Gastroesophageal sphincter (tissue), 3 donors: ENCODE measurements at regions not wholly inside any gene's neighbourhood (a gene's known extent, or its start where the extent isn't known, plus 50 kb on each side); places are given as distances from the start of the nearest gene placed in this dataset.

Experiments
- CTCF ChIP-seq, 4 experiments: fragments of 200-600 bp in 2 of 4; fragments of 450-650 bp in 2 of 4; sonication (generic) in 1 of 4; IDR thresholded peaks; one replicate each; pipeline ENCODE4 v1.5.1; 2017 to 2019; ENCODE audit warnings: antibody characterized with exemption in 4 of 4, mild to moderate bottlenecking in 2 of 4, moderate library complexity in 2 of 4
- POLR2A ChIP-seq, 2 donors: fragments of 450-650 bp; IDR thresholded peaks; one replicate each; pipeline ENCODE4 v1.6.1; 2017; ENCODE audit warnings: antibody characterized with exemption in 2 of 2, mild to moderate bottlenecking in 2 of 2, moderate library complexity in 1 of 2
- POLR2AphosphoS5 ChIP-seq: sonication (generic); formaldehyde crosslinking; IDR thresholded peaks from one replicate; pipeline ENCODE4 v1.6.1; 2017; ENCODE audit warnings: antibody characterized with exemption

DNA sequence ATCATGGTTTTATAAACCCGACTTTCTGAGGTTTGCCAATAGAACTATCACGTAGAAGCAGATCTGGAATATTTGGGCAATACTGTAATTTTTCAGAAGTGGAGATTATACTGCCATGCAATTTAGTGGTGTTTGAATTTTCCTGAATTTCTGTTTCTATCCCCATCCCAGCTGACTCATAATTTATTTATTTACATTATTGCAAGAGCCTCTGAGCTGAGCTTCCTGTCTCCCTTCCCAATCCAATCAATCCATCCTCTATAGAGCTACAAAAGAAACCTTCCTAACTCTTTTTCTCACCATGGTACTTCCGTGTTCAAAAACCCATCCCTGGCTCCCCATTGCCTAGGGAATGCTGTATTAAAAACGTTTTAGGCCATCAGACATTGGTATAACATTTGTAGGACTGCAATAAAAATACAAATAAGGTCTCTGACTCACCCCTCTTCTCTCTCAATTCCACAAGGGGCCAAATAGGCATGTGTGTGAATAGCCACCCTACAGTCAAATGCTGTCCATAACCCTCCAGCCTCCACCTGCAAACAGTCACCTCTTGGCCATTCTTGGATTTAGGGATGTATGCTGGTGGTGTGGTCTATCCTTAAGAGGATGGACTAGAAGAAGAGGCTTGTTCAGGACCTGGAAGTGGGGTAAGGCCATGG lies 190.7 kb downstream of the CD47 start:
- TF ChIP-seq POLR2A (IDR thresholded peaks at IDR 0.05) (no peak), CTCF (IDR thresholded peaks at IDR 0.05) (no peak), POLR2AphosphoS5 (no peak)
